Amniotic stem cell (primary cell): ENCODE measurements at regions not wholly inside any gene's neighbourhood (a gene's known extent, or its start where the extent isn't known, plus 50 kb on each side); places are given as distances from the start of the nearest gene placed in this dataset.
"Not testable (repeated sequence)": the region's sequence is repeated elsewhere in the genome, so short reads cannot be mapped to it uniquely, and the experiment has no call there.

Experiments used
- DNase-seq: peaks from one replicate; lab custom pipeline; 2025; lab: John Stamatoyannopoulos, UW

GRCh38 chr7:131934452-131934851 is 378.0 kb upstream of the PODXL start:
- DNase-seq = no peak

DNA sequence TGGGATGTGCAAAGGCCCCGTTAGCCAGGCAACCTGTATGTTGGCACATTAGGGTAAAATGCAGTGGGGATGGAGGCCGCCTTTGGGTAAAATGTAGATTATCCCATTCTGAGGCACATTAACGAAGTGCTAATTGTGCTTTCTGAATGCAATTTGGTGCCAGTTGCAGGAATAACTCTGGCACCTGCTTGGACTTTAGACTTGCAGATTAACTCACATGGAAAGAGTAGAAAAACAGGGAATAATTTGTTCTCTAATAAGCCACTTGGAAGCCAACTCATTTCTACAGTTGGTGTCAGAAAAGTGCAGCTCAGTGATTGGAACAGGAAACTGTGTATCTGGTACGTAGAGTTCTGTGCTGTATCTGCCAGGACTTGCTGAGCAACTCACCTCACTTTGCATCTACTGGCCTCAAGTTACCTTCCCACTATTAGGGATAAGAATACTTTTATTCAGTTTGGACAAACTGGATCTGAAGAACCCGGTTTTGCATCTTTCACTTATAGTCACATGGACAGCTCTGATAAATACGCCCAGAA is 377.4 kb upstream of the PODXL start:
- DNase-seq = no peak

- not testable (repeated sequence) for DNase-seq
Measured at GRCh38 chr7:131933219-131933618, 376.8 kb upstream of the PODXL start.

GRCh38 chr7:131932271-131932670 is 375.8 kb upstream of the PODXL start:
- DNase-seq = no peak

DNA sequence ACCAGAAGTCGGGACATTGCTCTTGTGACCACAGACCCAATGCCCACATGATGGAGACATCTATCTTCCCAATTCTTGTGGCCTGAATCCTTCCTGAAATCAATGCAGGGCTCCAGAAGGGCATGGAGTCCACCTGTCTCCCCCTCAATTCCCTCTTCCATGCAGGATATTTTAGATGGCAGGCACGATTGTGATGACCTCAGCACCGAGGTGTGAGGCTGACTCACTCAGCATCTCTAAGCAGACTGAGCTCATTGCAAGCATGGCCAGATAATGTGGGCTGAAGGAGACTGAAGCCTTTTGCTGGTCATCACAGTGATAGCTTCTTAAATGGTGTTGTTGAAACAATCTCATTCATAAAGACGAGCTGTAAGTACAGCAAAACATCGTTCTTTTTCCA is 374.9 kb upstream of the PODXL start:
- DNase-seq = no peak

DNA sequence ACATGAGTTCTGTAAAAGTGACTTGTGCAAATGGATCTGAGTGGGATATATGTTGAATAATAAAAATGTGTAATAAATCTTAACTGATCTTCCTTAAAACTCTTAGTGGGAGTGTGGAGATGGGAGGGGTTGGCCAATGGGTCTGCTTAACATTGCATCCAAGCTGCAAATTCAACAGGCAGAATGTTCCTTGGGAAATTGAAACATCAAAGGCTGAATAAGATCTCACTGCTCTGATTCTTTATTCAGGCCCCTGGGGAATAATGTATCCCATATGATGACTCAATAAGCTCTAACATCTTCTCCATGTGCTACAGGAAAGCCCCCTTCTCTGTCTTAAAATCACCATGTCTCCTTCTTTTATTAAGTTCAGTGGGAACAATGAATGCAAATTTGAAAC is 373.2 kb upstream of the PODXL start:
- DNase-seq = no peak

GRCh38 chr7:131927770-131928423 is 371.5 kb upstream of the PODXL start:
- DNase-seq = no peak

GRCh38 chr7:131925636-131926035 is 369.2 kb upstream of the PODXL start:
- no peak for DNase-seq

DNA sequence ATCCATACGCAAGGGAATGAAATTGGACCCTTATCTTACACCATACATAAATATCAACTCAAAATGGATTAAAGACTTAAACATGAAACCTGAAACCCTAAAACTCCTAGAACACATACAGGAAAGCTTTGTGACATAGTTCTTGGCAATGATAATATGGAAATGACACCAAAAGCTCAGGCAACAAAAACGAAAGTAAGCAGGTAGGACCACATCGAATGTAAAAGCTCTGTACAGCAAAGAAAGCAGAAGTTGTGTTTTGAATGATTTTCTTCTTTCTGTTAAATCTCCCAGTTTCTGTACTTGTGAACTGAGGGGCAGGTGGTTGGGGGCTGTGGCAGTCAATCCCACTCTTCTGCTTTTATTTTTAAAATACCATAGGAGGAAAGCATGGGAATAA is 368.4 kb upstream of the PODXL start:
- no peak for DNase-seq

DNA sequence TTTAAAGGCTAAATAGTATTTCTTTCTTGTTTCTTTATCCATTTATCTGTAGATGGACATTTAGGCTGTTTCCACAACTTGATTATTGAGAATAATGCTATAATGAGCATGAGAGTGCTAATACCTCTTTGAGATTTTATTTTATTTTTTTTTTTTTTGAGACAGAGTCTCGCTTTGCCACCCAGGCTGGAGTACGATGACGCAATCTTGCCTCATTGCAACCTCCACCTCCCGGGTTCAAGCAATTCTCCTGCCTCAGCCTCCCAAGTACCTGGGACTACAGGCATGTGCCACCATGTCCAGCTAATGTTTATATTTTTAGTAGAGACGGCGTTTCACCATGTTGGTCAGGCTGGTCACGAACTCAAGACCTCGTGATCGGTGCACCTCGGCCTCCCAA is 366.5 kb upstream of the PODXL start:
- not testable (repeated sequence) for DNase-seq

DNA sequence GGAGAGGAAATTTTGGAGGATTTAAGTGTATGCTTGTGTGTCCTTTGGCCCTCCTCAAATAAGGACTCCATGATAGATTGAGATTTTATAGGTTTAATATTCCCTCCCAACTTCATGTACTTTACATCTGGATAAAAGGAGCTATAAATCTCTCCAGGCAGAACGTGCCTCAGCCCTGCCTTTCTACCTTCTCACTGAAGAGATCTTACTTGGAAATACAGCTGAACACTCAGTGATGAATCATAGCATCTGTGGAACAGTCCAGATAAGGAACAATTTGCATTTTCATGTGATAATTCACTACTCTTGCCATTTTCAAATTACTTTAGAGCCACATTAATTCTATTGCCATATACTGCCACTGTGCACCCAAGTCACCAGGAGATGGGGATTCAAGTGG is 364.6 kb upstream of the PODXL start:
- no peak for DNase-seq

- DNase-seq = no peak
Measured at GRCh38 chr7:131919920-131920709, 363.7 kb upstream of the PODXL start.

DNA sequence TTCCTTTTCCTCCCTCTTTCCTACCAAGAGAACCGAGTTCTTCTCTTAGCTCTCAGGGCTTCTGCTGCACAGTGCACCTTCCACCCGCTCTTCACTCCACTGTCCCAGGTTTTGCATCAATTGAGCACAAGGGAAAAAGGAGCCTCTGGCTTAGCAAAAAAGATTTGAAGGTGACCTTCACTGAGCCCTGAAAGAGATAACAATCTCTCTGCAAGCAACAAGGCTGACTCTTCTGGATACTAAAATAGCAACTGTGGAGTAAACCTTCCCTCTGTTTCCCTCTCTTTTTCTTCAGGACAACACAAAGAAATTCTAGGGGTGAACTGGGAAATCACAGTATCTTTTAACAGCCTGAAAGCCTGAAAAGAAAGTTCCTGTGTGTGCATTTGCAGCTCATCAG is 354.7 kb upstream of the PODXL start:
- no peak for DNase-seq

DNA sequence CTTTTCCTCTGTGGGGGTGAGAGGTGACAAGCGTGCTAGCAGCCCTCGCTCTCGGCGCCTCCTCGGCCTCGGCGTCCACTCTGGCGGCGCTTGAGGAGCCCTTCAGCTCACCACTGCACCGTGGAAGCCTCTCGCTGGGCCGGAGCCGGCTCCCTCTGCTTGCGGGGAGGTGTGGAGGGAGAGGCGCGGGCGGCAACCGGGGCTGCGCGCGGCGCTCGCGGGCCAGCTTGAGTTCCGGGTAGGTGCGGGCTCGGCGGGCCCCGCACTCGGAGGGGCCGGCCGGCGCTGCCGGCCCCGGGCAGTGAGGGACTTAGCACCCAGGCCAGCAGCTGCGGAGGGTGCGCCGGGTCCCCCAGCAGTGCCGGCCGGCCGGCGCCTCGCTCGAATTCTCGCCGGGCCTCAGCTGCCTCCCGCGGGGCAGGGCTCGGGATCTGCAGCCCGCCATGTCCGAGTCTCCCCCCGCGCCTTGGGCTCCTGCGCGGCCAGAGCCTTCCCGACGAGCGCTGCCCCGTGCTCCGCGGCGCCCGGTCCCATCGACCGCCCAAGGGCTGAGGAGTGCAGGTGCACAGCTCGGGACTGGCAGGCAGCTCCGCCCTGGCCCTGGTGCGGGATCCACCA is 352.8 kb upstream of the PODXL start:
- DNase-seq = no peak

GRCh38 chr7:131908714-131909113 is 352.3 kb upstream of the PODXL start:
- no peak for DNase-seq

DNA sequence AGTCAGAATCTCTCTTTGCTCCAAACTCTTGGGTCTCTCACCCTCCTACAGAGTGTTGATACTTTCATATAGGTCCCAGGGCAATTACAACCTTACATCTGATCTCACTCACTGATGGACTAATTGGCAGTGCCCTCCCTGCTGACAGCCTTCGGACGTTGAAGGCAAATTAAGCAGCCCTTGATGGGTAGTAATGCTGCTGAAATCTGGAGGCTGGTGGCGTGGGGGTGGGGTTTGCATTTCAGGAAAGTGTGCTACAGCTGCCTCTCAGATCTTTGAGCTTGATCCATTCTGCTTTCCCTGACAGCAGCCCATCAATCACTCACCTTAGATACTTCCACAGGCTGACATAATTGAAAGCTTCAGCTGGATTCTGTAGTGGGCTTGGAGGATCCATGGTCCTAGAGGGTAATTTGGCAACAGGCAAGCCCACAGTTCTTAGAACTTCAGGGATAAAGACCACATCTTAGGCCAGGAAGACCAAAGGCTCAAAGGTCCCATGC is 349.1 kb upstream of the PODXL start:
- no peak for DNase-seq

DNA sequence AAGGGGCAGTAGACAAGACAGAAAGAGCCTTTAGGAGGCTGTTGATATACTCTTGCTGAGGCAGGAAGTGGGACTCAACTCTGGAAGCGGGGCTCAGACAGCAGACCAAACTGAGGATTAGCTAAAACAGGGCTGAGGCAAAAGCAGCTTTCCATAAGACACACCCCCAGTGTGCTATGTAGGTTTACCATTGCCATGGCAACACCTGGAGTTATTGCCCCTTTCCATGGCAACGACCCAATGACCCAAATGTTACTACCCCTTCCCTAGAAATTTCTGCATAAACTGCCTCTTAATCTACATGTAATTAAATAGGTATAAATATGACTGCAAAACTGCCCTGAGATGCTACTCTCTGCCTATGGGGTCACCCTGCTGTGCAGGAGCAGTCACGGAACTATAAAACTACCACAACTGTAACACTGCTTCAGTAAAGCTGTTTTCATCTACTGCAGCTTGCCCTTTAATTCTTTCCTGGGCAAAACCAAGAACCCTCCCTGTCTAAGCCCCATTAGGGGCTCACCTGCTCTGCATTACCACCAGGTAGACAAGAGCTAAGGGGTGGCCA is 348.4 kb upstream of the PODXL start:
- no peak for DNase-seq

DNA sequence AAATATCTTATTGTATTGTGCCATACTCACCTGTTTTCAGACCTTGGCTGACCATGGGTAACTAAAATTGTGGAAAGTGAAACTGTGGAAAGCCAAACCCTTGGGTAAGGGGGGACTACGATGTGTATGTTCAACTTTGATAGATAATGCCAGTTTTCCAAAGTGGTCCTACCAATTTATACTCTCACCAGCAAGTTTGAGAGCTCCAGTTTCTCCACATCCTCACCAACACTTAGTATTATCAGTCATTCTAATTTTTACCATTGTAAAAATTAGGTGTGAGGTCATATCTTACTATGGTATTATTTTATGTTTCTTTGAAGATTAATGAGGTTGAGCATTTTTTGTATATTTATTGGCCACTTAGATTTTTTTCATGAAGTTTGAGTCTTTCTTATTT is 346.9 kb upstream of the PODXL start:
- DNase-seq = no peak

DNA sequence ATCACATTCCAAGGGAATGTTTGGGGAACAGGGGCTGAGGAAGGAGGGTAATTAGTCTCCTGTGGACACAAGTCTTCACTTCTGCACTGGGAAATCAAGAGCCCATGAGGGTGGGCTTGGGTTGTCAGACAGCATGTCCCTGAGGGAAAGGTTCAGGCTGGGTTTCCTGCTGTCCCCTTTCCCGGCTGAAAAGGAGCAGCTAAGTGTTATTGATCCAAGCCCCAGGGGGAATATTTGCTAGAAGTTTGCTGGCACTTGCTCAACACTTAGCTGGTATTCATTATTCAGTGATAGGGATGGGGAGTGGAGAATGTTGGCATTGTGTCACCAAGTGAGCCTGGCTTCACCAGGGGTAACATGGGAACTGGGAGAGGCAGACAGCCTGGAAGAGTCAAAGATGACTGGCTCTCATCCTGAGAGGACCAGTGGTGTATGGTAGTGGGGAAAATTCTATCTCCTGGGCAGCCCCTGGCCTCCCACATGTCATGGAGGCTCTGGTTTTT is 344.4 kb upstream of the PODXL start:
- no peak for DNase-seq

- no peak for DNase-seq
Measured at GRCh38 chr7:131899271-131900030, 343.0 kb upstream of the PODXL start.

GRCh38 chr7:131898418-131898817 is 342.0 kb upstream of the PODXL start:
- no peak for DNase-seq

DNA sequence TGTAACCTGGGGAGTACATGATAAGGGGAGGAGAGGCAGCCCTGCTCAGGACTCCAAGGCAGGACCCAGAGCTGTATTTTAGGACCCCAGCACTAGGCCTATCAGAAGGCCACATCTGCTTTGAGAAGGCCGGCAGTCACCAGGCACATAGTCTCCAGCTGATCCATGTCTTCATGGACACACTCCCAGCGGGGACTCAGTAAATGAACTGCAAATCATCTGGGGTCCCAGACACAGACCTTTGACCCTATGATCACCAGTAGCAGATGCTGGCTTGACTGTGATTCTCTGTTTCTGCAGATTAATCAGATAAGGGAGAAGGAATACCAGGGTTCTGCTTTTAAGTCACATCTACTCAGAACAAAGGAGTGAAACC is 341.4 kb upstream of the PODXL start:
- no peak for DNase-seq
